H1 (cell line): ENCODE measurements at regions not wholly inside any gene's neighbourhood (a gene's known extent, or its start where the extent isn't known, plus 50 kb on each side); places are given as distances from the start of the nearest gene placed in this dataset.

Experiments
- CTCF ChIA-PET: fragments of 300-600 bp; sonication (Branson Sonifier 250); formaldehyde crosslinking; loops from one replicate; lab custom pipeline; 2021; ENCODE audit not compliant: partially characterized antibody; lab: Charles Lee
- POLR2A ChIA-PET: fragments of 300-600 bp; sonication (Branson Sonifier 250); formaldehyde crosslinking; loops from one replicate; lab custom pipeline; 2021; ENCODE audit warnings: inconsistent platforms; ENCODE audit not compliant: partially characterized antibody; lab: Charles Lee
- DNase-seq, 2 experiments: peaks; one replicate each; pipeline versions ENCODE4 v3.0.0 to v3.0.0-alpha.2; 2010 to 2022; ENCODE audit warnings: low spot score in 2 of 2, low read depth in 1 of 2, mixed read lengths in 1 of 2
- FAIRE-seq: peaks from 2 replicates; lab custom pipeline; 2011; peaks lifted over from hg19 to GRCh38; lab: Jason Lieb, UNC
- H2AFZ ChIP-seq: 2 replicates; pipeline ENCODE4 v1.8.1; 2012; ENCODE audit warnings: low read length, inconsistent platforms
- H2AK5ac ChIP-seq: 2 replicates; pipeline ENCODE4 v1.6.1; 2013; ENCODE audit warnings: low read depth, low read length
- H2BK120ac ChIP-seq: replicated peaks from 2 replicates; pipeline ENCODE3; 2013; ENCODE audit warnings: low read depth, low read length, inconsistent platforms
- H2BK12ac ChIP-seq: 2 replicates; pipeline ENCODE4 v1.6.1; 2013; ENCODE audit warnings: low read depth, low read length
- H2BK15ac ChIP-seq: 2 replicates; pipeline ENCODE4 v1.6.1; 2013; ENCODE audit warnings: low read length
- H2BK20ac ChIP-seq: 2 replicates; pipeline ENCODE4 v1.6.1; 2013; ENCODE audit warnings: low read length
- H2BK5ac ChIP-seq: 2 replicates; pipeline ENCODE4 v1.6.1; 2013; ENCODE audit warnings: low read depth, low read length
- H3K14ac ChIP-seq: 2 replicates; pipeline ENCODE4 v1.6.1; 2013; ENCODE audit warnings: inconsistent platforms; ENCODE audit not compliant: insufficient read length
- H3K18ac ChIP-seq: 2 replicates; pipeline ENCODE4 v1.6.1; 2013; ENCODE audit warnings: low read length; ENCODE audit errors: extremely low read depth
- H3K23ac ChIP-seq: 2 replicates; pipeline ENCODE4 v1.6.1; 2013; ENCODE audit warnings: inconsistent platforms; ENCODE audit not compliant: insufficient read length
- H3K23me2 ChIP-seq: 2 replicates; pipeline ENCODE4 v1.6.1; 2013; ENCODE audit warnings: low read depth, low read length
- H3K27ac ChIP-seq: 2 replicates; pipeline ENCODE4 v1.6.1; 2011; ENCODE audit warnings: low read depth, low read length, inconsistent platforms
- H3K27me3 ChIP-seq, 4 experiments: replicated peaks in 1 of 4; 1 replicate in 1 of 4; 2 replicates in 3 of 4; pipeline versions ENCODE4 v1.6.1 to v1.8.1; 2011 to 2013; ENCODE audit warnings: low read length in 3 of 4, mild to moderate bottlenecking in 3 of 4, inconsistent platforms in 2 of 4, mixed read lengths in 2 of 4, moderate library complexity in 1 of 4; ENCODE audit not compliant: control insufficient read depth in 3 of 4, insufficient read depth in 3 of 4; ENCODE audit errors: extremely low read depth in 1 of 4
- H3K36me3 ChIP-seq, 4 experiments: 2 replicates each; pipeline versions ENCODE4 v1.6.1 to v1.8.1; 2011 to 2013; ENCODE audit warnings: mild to moderate bottlenecking in 4 of 4, low read length in 3 of 4, moderate library complexity in 2 of 4, control low read depth in 1 of 4, inconsistent platforms in 1 of 4; ENCODE audit not compliant: insufficient read depth in 4 of 4, control insufficient read depth in 2 of 4
- H3K4ac ChIP-seq: replicated peaks from 2 replicates; pipeline ENCODE3; 2013; ENCODE audit warnings: low read length, low read depth, mixed read lengths, inconsistent platforms; ENCODE audit not compliant: insufficient read length
- H3K4me1 ChIP-seq, 4 experiments: replicated peaks in 1 of 4; 1 replicate in 1 of 4; 2 replicates in 3 of 4; pipeline versions ENCODE4 v1.6.1 to v1.8.1; 2011 to 2013; ENCODE audit warnings: low read length in 3 of 4, inconsistent platforms in 2 of 4, mixed read lengths in 1 of 4; ENCODE audit not compliant: insufficient read depth in 4 of 4, control insufficient read depth in 3 of 4
- H3K4me2 ChIP-seq, 2 experiments: 2 replicates each; pipeline versions ENCODE4 v1.6.1 to v1.8.1; 2011 to 2013; ENCODE audit warnings: low read depth in 2 of 2, low read length in 2 of 2, control low read depth in 1 of 2, inconsistent platforms in 1 of 2, mild to moderate bottlenecking in 1 of 2; ENCODE audit not compliant: insufficient read depth in 1 of 2
- H3K4me3 ChIP-seq, 4 experiments: fragments of 200-600, 300-600 bp in 1 of 4; sonication (generic), shearing (Covaris generic), sonication (Bioruptor Twin) in 1 of 4; 2 replicates each; pipeline versions ENCODE4 v1.5.1 to v1.8.1; 2011 to 2016; ENCODE audit warnings: low read length in 4 of 4, low read depth in 3 of 4, control low read depth in 2 of 4, inconsistent platforms in 2 of 4, mild to moderate bottlenecking in 2 of 4, mixed read lengths in 1 of 4, moderate library complexity in 1 of 4; ENCODE audit not compliant: insufficient read depth in 2 of 4; ENCODE audit errors: extremely low read depth in 1 of 4
- H3K56ac ChIP-seq: replicated peaks from 2 replicates; pipeline ENCODE3; 2013; ENCODE audit warnings: low read depth, mild to moderate bottlenecking, mixed read lengths, low read length, inconsistent platforms; ENCODE audit not compliant: insufficient read length
- H3K79me1 ChIP-seq: 2 replicates; pipeline ENCODE4 v1.6.1; 2013; ENCODE audit warnings: low read depth, low read length, control low read depth
- H3K79me2 ChIP-seq, 2 experiments: 2 replicates each; pipeline versions ENCODE4 v1.6.1 to v1.8.1; 2012 to 2013; ENCODE audit warnings: low read length in 2 of 2, mild to moderate bottlenecking in 2 of 2, inconsistent platforms in 1 of 2; ENCODE audit not compliant: insufficient read depth in 2 of 2, control insufficient read depth in 1 of 2
- H3K9ac ChIP-seq, 4 experiments: replicated peaks in 1 of 4; 1 replicate in 1 of 4; 2 replicates in 3 of 4; pipeline versions ENCODE4 v1.6.1 to v1.8.1; 2011 to 2013; ENCODE audit warnings: low read depth in 3 of 4, low read length in 3 of 4, control low read depth in 2 of 4, mild to moderate bottlenecking in 2 of 4, moderate library complexity in 2 of 4, inconsistent platforms in 1 of 4; ENCODE audit errors: extremely low read depth in 1 of 4
- H3K9me3 ChIP-seq, 2 experiments: 2 replicates each; pipeline versions ENCODE4 v1.6.1 to v1.8.1; 2012 to 2013; ENCODE audit warnings: mild to moderate bottlenecking in 2 of 2, moderate library complexity in 2 of 2, control low read depth in 1 of 2, inconsistent platforms in 1 of 2, low read depth in 1 of 2, low read length in 1 of 2, mixed read lengths in 1 of 2; ENCODE audit not compliant: insufficient read depth in 2 of 2
- H4K20me1 ChIP-seq, 2 experiments: replicated peaks in 1 of 2; 2 replicates each; pipeline versions ENCODE3 to v1.8.1; 2011 to 2013; ENCODE audit warnings: inconsistent platforms in 2 of 2, low read length in 2 of 2, mild to moderate bottlenecking in 1 of 2; ENCODE audit not compliant: insufficient read depth in 2 of 2, control insufficient read depth in 1 of 2
- H4K5ac ChIP-seq: 2 replicates; pipeline ENCODE4 v1.6.1; 2013; ENCODE audit warnings: low read length, low read depth, mixed read lengths, inconsistent platforms; ENCODE audit not compliant: insufficient read length
- H4K8ac ChIP-seq: 2 replicates; pipeline ENCODE4 v1.8.0; 2013; ENCODE audit warnings: mild to moderate bottlenecking, moderate library complexity, low read length, inconsistent platforms; ENCODE audit not compliant: insufficient read depth; ENCODE audit errors: extremely low read depth
- H4K91ac ChIP-seq: replicated peaks from 2 replicates; pipeline ENCODE3; 2013; ENCODE audit warnings: low read length, mixed read lengths, inconsistent platforms; ENCODE audit not compliant: insufficient read length
- ATF2 ChIP-seq: IDR thresholded peaks from 2 replicates; pipeline ENCODE4 v1.6.1; 2012; ENCODE audit warnings: low read length, inconsistent platforms
- CEBPB ChIP-seq: IDR thresholded peaks from 2 replicates; pipeline ENCODE4 v1.6.1; 2012; ENCODE audit warnings: low read depth, low read length
- HDAC2 ChIP-seq, 2 experiments: fragments of 300-600 bp in 1 of 2; sonication (generic) in 1 of 2; IDR thresholded peaks; 2 replicates each; pipeline ENCODE4 v1.6.1; 2011 to 2012; ENCODE audit warnings: low read depth in 2 of 2, low read length in 2 of 2, mild to moderate bottlenecking in 2 of 2, moderate library complexity in 2 of 2, borderline replicate concordance in 1 of 2, inconsistent platforms in 1 of 2
- MAFK ChIP-seq: IDR thresholded peaks from 2 replicates; pipeline ENCODE4 v1.6.1; 2012; ENCODE audit warnings: low read depth, mild to moderate bottlenecking, improper control_type of control experiment, low read length
- NANOG ChIP-seq: IDR thresholded peaks from 2 replicates; pipeline ENCODE4 v1.6.1; 2011; ENCODE audit warnings: low read length, low read depth, mild to moderate bottlenecking, inconsistent platforms; ENCODE audit not compliant: insufficient read depth, poor library complexity, severe bottlenecking
- RAD21 ChIP-seq, 2 experiments: IDR thresholded peaks in 1 of 2; conservative IDR thresholded peaks in 1 of 2; 2 replicates each; pipeline ENCODE4 v1.6.1; 2011; ENCODE audit warnings: low read depth in 2 of 2, low read length in 2 of 2, improper control_type of control experiment in 1 of 2, inconsistent platforms in 1 of 2, mild to moderate bottlenecking in 1 of 2, moderate library complexity in 1 of 2
- RXRA ChIP-seq: IDR thresholded peaks from 2 replicates; pipeline ENCODE4 v1.6.1; 2011; ENCODE audit warnings: low read depth, mild to moderate bottlenecking, low read length, moderate library complexity; ENCODE audit not compliant: insufficient read depth
- SIRT6 ChIP-seq: IDR thresholded peaks from one replicate; pipeline ENCODE4 v1.7.1; 2012; ENCODE audit warnings: low read length, inconsistent platforms
- SUZ12 ChIP-seq: fragments of 200-600 bp; sonication (generic); IDR thresholded peaks from 2 replicates; pipeline ENCODE4 v1.6.1; 2012; ENCODE audit warnings: mild to moderate bottlenecking, inconsistent platforms, low read length, moderate library complexity, mixed read lengths
- TAF1 ChIP-seq: IDR thresholded peaks from 2 replicates; pipeline ENCODE4 v1.6.1; 2011; ENCODE audit warnings: mild to moderate bottlenecking, low read depth, low read length
- TBP ChIP-seq: IDR thresholded peaks from 2 replicates; pipeline ENCODE4 v1.6.1; 2011; ENCODE audit warnings: low read depth, low read length, improper control_type of control experiment
- YY1 ChIP-seq: IDR thresholded peaks from 2 replicates; pipeline ENCODE4 v1.6.1; 2011; ENCODE audit warnings: low read depth, mild to moderate bottlenecking, low read length
- WGBS, 2 experiments: shearing (Covaris generic) in 1 of 2; methylation state at CpG; one replicate each; pipeline versions ENCODE4 v1.1.6 to v1.1.7; 2013 to 2015; ENCODE audit warnings: low lambda C conversion rate in 2 of 2, mixed read lengths in 2 of 2, inconsistent platforms in 1 of 2, low coverage in 1 of 2, missing lambda C conversion rate in 1 of 2; ENCODE audit not compliant: insufficient replicate concordance in 2 of 2, insufficient coverage in 1 of 2, insufficient read length in 1 of 2; ENCODE audit errors: extremely low coverage in 1 of 2, missing lambda C conversion rate in 1 of 2; 5-methylcytosine and 5-hydroxymethylcytosine counted together

- H3K56ac ChIP-seq: no peak overlapping the region
- no peak overlapping the region for H2BK15ac ChIP-seq
- H3K27ac ChIP-seq: no peak overlapping the region
- H3K4me2 ChIP-seq: no peak overlapping the region
- no peak overlapping the region for H3K4ac ChIP-seq
- no peak overlapping the region for H2BK120ac ChIP-seq
- no peaks in the 10 kb centered on the region for H4K20me1 ChIP-seq
- no peak overlapping the region for H2BK5ac ChIP-seq
- H3K23me2 ChIP-seq: no peaks in the 10 kb centered on the region
- ChIA-PET POLR2A (no interaction called here), CTCF (interaction anchor here (0.6 kb wide), 1 partner anchor 289 kb away, joined by 3 read pairs; no protein-coding TSS in a partner anchor)
- H3K36me3 ChIP-seq: no peaks in the 10 kb centered on the region
- no peak overlapping the region for H4K8ac ChIP-seq
- no peaks in the 10 kb centered on the region for H3K79me1 ChIP-seq
- DNase-seq (no peak), FAIRE-seq (no peak)
- H2BK12ac ChIP-seq: no peak overlapping the region
- H2AFZ ChIP-seq: no peak overlapping the region
- H3K23ac ChIP-seq: no peak overlapping the region
- H3K27me3 ChIP-seq: peaks cover 0 to 2% (median 0%) of the 10 kb centered on the region in 4 experiments; a peak in 1 of 7 replicates
- no peak overlapping the region for H4K91ac ChIP-seq
- no peak overlapping the region for H3K18ac ChIP-seq
- no peak overlapping the region for H3K14ac ChIP-seq
- H2BK20ac ChIP-seq: no peak overlapping the region
- H3K4me1 ChIP-seq: peaks cover 0 to 5% (median 0%) of the 10 kb centered on the region in 4 experiments; a peak in 1 of 7 replicates
- no peak overlapping the region for H3K4me3 ChIP-seq
- no peak overlapping the region for H3K9ac ChIP-seq
- H4K5ac ChIP-seq: no peak overlapping the region
- no peak overlapping the region for H2AK5ac ChIP-seq
- 90% methylated on average over 15 of the region's 15 CpGs; no CpG with 5 or more reads in 1 of the 2 experiments for WGBS, 2 experiments
- H3K79me2 ChIP-seq: no peaks in the 10 kb centered on the region
- no peaks in the 10 kb centered on the region for H3K9me3 ChIP-seq
- TF ChIP-seq TBP (no peak), NANOG (no peak), SIRT6 (no peak), CEBPB (no peak), ATF2 (no peak), TAF1 (no peak), HDAC2 (IDR thresholded peaks at IDR 0.05; ENCODE audit: borderline replicate concordance in 1 of 2, low read depth in 2 of 2, low read length in 2 of 2) (no peak), RXRA (no peak), YY1 (no peak), SUZ12 (no peak), RAD21 (IDR thresholded peaks at IDR 0.05 in 1 of 2, conservative IDR thresholded peaks at IDR 0.05 in 1 of 2; ENCODE audit: low read depth in 2 of 2, low read length in 2 of 2) (no peak), MAFK (no peak)
These were observed 331.5 kb upstream of the RNF32 start for GRCh38 chr7:156309016-156309620.
